K562 (cell line): ENCODE measurements at regions not wholly inside any gene's neighbourhood (a gene's known extent, or its start where the extent isn't known, plus 50 kb on each side); places are given as distances from the start of the nearest gene placed in this dataset.
A peak's percentile ranks its signal among the peaks of the same experiment; 100 is the strongest.

ENCODE experiments used
- ATAC-seq: fragments of 200-7000 bp; cut with Tn5 transposase; 3 replicates; pipeline ENCODE4 v1.9.1; 2020; ENCODE audit warnings: moderate library complexity
- BruUV-seq: library from RNA; stranded (reverse); fragments of 400-500 nt; replicated peaks from 2 replicates; lab custom pipeline; 2021; lab: Mats Ljungman, UMichigan
- CTCF ChIA-PET: fragments of 300-600 bp; formaldehyde crosslinking; extraction: SDS; loops from one replicate; lab custom pipeline; 2021; ENCODE audit warnings: low intra/inter-chr PET ratio; lab: Yijun Ruan, JAX
- POLR2A ChIA-PET: fragments of 300-600, 350-650 bp; sonication (Branson Sonifier 250); formaldehyde crosslinking; extraction: SDS; loops from one replicate; lab custom pipeline; 2021; ENCODE audit warnings: antibody characterized with exemption, inconsistent platforms; lab: Yijun Ruan, JAX
- DNase-seq, 4 experiments: peaks; one replicate each; pipeline versions ENCODE4 v3.0.0 to v3.0.0-alpha.2; 2011 to 2018; ENCODE audit warnings: low spot score in 3 of 4, mixed read lengths in 3 of 4; ENCODE audit errors: extremely low read depth in 1 of 4
- FAIRE-seq: peaks from 2 replicates; lab custom pipeline; 2011; peaks lifted over from hg19 to GRCh38; lab: Jason Lieb, UNC
- H2AFZ ChIP-seq: 2 replicates; pipeline ENCODE4 v1.6.0; 2011; ENCODE audit warnings: low read depth, low read length, control low read depth, inconsistent platforms
- H3K27ac ChIP-seq: fragments of 200-600 bp; 3 replicates; pipeline ENCODE4 v1.8.0; 2011; ENCODE audit warnings: low read depth, mild to moderate bottlenecking, control low read depth, inconsistent platforms, low read length, moderate library complexity, mixed read lengths; ENCODE audit errors: extremely low read depth
- H3K27me3 ChIP-seq, 2 experiments: fragments of 300-600 bp in 1 of 2; 2 replicates in 1 of 2; 3 replicates in 1 of 2; pipeline versions ENCODE4 v1.6.0 to v1.8.0; 2011; ENCODE audit warnings: inconsistent platforms in 2 of 2, low read length in 2 of 2, mild to moderate bottlenecking in 1 of 2, mixed read lengths in 1 of 2, moderate library complexity in 1 of 2; ENCODE audit not compliant: control insufficient read depth in 2 of 2, insufficient read depth in 2 of 2
- H3K36me3 ChIP-seq: fragments of 300-600 bp; 3 replicates; pipeline ENCODE4 v1.8.0; 2011; ENCODE audit warnings: mild to moderate bottlenecking, low read length, inconsistent platforms; ENCODE audit not compliant: control insufficient read depth, insufficient read depth
- H3K4me1 ChIP-seq, 2 experiments: fragments of 200-600 bp in 1 of 2; replicated peaks in 1 of 2; 2 replicates in 1 of 2; 3 replicates in 1 of 2; pipeline versions ENCODE4 v1.5.1 to v1.8.0; 2011; ENCODE audit warnings: inconsistent platforms in 2 of 2, low read length in 2 of 2, mild to moderate bottlenecking in 1 of 2, mixed read lengths in 1 of 2, moderate library complexity in 1 of 2; ENCODE audit not compliant: control insufficient read depth in 2 of 2, insufficient read depth in 2 of 2
- H3K4me2 ChIP-seq: 2 replicates; pipeline ENCODE4 v1.6.1; 2011; ENCODE audit warnings: low read length, control low read depth, inconsistent platforms, mixed read lengths; ENCODE audit not compliant: insufficient read depth
- H3K4me3 ChIP-seq: fragments of 200-600 bp; sonication (generic), shearing (Covaris generic); 2 replicates; pipeline ENCODE4 v1.5.1; 2016; ENCODE audit warnings: control low read depth, inconsistent platforms
- H3K79me2 ChIP-seq: fragments of 200-600 bp; 3 replicates; pipeline ENCODE4 v1.8.0; 2011; ENCODE audit warnings: low read length, inconsistent platforms; ENCODE audit not compliant: control insufficient read depth, insufficient read depth
- H3K9ac ChIP-seq, 2 experiments: 2 replicates each; pipeline versions ENCODE4 v1.6.0 to v1.6.1; 2011; ENCODE audit warnings: low read depth in 2 of 2, low read length in 2 of 2, control low read depth in 1 of 2, inconsistent platforms in 1 of 2, mild to moderate bottlenecking in 1 of 2, mixed read lengths in 1 of 2; ENCODE audit not compliant: insufficient read depth in 1 of 2
- H3K9me1 ChIP-seq: one replicate; pipeline ENCODE4 v1.6.0; 2011; ENCODE audit warnings: inconsistent platforms, mild to moderate bottlenecking, low read length, moderate library complexity; ENCODE audit not compliant: control insufficient read depth, insufficient read depth
- H3K9me3 ChIP-seq: replicated peaks from 2 replicates; pipeline ENCODE4 v1.5.1; 2011; ENCODE audit warnings: low read depth, low read length, inconsistent platforms; ENCODE audit not compliant: control insufficient read depth, insufficient read depth
- H4K20me1 ChIP-seq: replicated peaks from 2 replicates; pipeline ENCODE4 v1.6.1; 2011; ENCODE audit warnings: low read length, inconsistent platforms, mixed read lengths; ENCODE audit not compliant: control insufficient read depth, insufficient read depth
- ATF7 ChIP-seq: fragments of 450-650 bp; IDR thresholded peaks from 2 replicates; pipeline ENCODE4 v1.7.1; 2014; ENCODE audit warnings: mild to moderate bottlenecking, moderate library complexity
- CBX5 ChIP-seq: IDR thresholded peaks from 2 replicates; pipeline ENCODE4 v1.6.1; 2014; ENCODE audit warnings: low read depth, borderline replicate concordance
- CEBPG ChIP-seq, 3 experiments: fragments of 200-800 bp in 1 of 3; sonication (Bioruptor generic) in 1 of 3; sonication (generic) in 1 of 3; formaldehyde crosslinking in 1 of 3; IDR thresholded peaks in 2 of 3; conservative IDR thresholded peaks in 1 of 3; 2 replicates each; pipeline versions ENCODE4 v1.6.1 to v1.8.0; 2016 to 2022; ENCODE audit warnings: missing compliant biosample characterization in 2 of 3, missing genetic modification characterization in 2 of 3, mild to moderate bottlenecking in 1 of 3, missing genetic modification reagents in 1 of 3
- LCOR ChIP-seq: sonication (generic); formaldehyde crosslinking; IDR thresholded peaks from 2 replicates; pipeline ENCODE4 v1.8.0; 2022; ENCODE audit warnings: mild to moderate bottlenecking, missing genetic modification reagents
- MCM2 ChIP-seq: fragments of 450-650 bp; IDR thresholded peaks from 2 replicates; pipeline ENCODE4 v1.6.1; 2017; ENCODE audit warnings: low read depth, mild to moderate bottlenecking
- NR2F6 ChIP-seq: fragments of 450-650 bp; formaldehyde crosslinking; IDR thresholded peaks from 2 replicates; pipeline ENCODE4 v1.4.0; 2020; ENCODE audit warnings: mild to moderate bottlenecking
- NR3C1 ChIP-seq: sonication (generic); formaldehyde crosslinking; IDR thresholded peaks from 2 replicates; pipeline ENCODE4 v1.8.1; 2022; ENCODE audit warnings: missing genetic modification reagents
- TARDBP ChIP-seq: fragments of 450-650 bp; IDR thresholded peaks from 2 replicates; pipeline ENCODE4 v1.6.1; 2016
- WGBS: fragments of 100-300 bp; shearing (Covaris generic); methylation state at CpG from one replicate; pipeline ENCODE4 v1.1.6; 2016; ENCODE audit warnings: low coverage, mixed read lengths; ENCODE audit not compliant: insufficient coverage; ENCODE audit errors: missing lambda C conversion rate; 5-methylcytosine and 5-hydroxymethylcytosine counted together
- in situ Hi-C: fragments of 300-500 bp; cut with MboI; formaldehyde crosslinking; loops from 4 replicates; pipeline ENCODE4 v1.15.0; 2018; ENCODE audit warnings: inconsistent platforms, mixed read lengths
- intact Hi-C: fragments of 100-400 bp; cut with micrococcal nuclease; formaldehyde crosslinking; loops from 2 replicates; pipeline ENCODE4 v1.14.2; 2022
- TF ChIP-seq, protein P1 (sequence below): IDR thresholded peaks from 2 replicates; pipeline ENCODE4 v1.6.1; 2012; ENCODE audit warnings: low read depth, low read length, improper control_type of control experiment, borderline replicate concordance
- TF ChIP-seq, protein P2 (sequence below): fragments of 450-650 bp; formaldehyde crosslinking; IDR thresholded peaks from 2 replicates; pipeline ENCODE4 v1.4.0; 2020; ENCODE audit warnings: mild to moderate bottlenecking, moderate library complexity
- TF ChIP-seq, protein P3 (sequence below): fragments of 250-450 bp; sonication (Bioruptor Pico); IDR thresholded peaks from 2 replicates; pipeline ENCODE4 v1.4.0; 2020; ENCODE audit warnings: mild to moderate bottlenecking

DNA sequence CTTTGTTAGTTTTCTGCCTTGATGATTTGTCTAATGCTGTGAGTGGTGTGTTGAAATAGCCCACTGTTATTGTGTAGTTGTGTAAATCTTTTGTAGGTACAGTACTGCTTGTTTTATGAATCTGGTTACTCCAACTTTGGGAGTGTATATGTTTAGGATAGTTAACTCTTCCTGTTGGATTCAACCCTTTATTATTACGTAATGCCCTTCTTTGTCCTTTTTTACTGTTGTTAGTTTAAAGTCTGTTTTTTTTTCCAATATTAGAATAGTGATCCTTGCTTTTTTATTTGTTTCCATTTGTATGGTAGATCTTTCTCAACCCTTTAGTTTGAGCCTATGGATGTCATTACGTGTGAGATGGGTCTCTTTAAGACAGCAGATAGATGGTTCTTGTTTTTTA is 261.5 kb upstream of the CDH2 start:
- intact Hi-C loops: no loop called here
- ATAC-seq: no peak
- no peak for TF ChIP-seq CEBPG (CRISPR knock-in tag; IDR thresholded peaks at IDR 0.05)
- TF ChIP-seq CEBPG (tag; conservative IDR thresholded peaks at IDR 0.05 in 1 of 2, IDR thresholded peaks at IDR 0.05 in 1 of 2): peak in 1 of 2 experiments; percentile 58; a peak in 2 of 4 replicates
- no peak for TF ChIP-seq ATF7
- TF ChIP-seq, protein P1, sequence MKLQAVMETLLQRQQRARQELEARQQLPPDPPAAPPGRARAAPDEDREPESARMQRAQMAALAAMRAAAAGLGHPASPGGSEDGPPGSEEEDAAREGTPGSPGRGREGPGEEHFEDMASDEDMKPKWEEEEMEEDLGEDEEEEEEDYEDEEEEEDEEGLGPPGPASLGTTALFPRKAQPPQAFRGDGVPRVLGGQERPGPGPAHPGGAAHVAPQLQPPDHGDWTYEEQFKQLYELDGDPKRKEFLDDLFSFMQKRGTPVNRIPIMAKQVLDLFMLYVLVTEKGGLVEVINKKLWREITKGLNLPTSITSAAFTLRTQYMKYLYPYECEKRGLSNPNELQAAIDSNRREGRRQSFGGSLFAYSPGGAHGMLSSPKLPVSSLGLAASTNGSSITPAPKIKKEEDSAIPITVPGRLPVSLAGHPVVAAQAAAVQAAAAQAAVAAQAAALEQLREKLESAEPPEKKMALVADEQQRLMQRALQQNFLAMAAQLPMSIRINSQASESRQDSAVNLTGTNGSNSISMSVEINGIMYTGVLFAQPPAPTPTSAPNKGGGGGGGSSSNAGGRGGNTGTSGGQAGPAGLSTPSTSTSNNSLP: no peak
- H3K27me3 ChIP-seq: no peaks in the 10 kb centered on the region
- H4K20me1 ChIP-seq: no peaks in the 10 kb centered on the region
- H3K9me1 ChIP-seq: no peaks in the 10 kb centered on the region
- H3K9ac ChIP-seq: no peak overlapping the region
- no peak for DNase-seq
- ChIA-PET CTCF (no interaction called here), POLR2A (no interaction called here)
- no peak overlapping the region for H3K4me3 ChIP-seq
- no peaks in the 10 kb centered on the region for H3K36me3 ChIP-seq
- in situ Hi-C loops: no loop called here
- H3K79me2 ChIP-seq: no peaks in the 10 kb centered on the region
- no TSS peak for BruUV-seq
- H3K9me3 ChIP-seq: no peaks in the 10 kb centered on the region; the same call in 1 of the 2 replicates
- H2AFZ ChIP-seq: no peak overlapping the region
- H3K4me2 ChIP-seq: no peak overlapping the region
- no peak for FAIRE-seq
- H3K27ac ChIP-seq: no peak overlapping the region
- WGBS: 0% methylated on average over 2 of the region's 2 CpGs
- no peaks in the 10 kb centered on the region for H3K4me1 ChIP-seq

DNA sequence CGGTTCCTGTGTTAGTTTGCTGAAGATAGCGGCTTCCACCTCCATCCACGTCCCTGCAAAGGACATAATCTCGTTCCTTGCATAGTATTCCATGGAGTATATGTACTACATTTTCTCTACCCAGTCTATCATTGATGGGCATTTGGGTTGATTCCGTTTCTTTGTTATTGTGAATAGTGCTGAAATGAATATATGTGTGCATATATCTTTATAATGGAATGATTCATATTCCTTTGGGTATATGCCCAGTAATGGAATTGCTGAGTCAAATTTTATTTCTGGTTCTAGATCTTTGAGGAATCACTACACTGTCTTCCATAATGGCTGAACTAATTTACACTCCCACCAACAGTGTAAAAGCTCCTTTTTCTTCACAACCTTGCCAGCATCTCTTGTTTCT is 255.4 kb upstream of the CDH2 start:
- no peak overlapping the region for H3K4me2 ChIP-seq
- H3K9me3 ChIP-seq: no peaks in the 10 kb centered on the region
- H3K9ac ChIP-seq: no peak overlapping the region
- no peak for DNase-seq
- no peaks in the 10 kb centered on the region for H3K9me1 ChIP-seq
- no peak overlapping the region for H3K4me3 ChIP-seq
- no peaks in the 10 kb centered on the region for H3K27me3 ChIP-seq
- H3K27ac ChIP-seq: no peak overlapping the region
- POLR2A ChIA-PET: no interaction called here
- no peak for FAIRE-seq
- H4K20me1 ChIP-seq: no peaks in the 10 kb centered on the region
- no peak overlapping the region for H2AFZ ChIP-seq
- no peak for ATAC-seq
- in situ Hi-C loops (no loop called here), intact Hi-C loops (no loop called here)
- H3K79me2 ChIP-seq: no peaks in the 10 kb centered on the region
- 1% methylated on average over 5 of the region's 5 CpGs for WGBS
- BruUV-seq: no TSS peak
- H3K36me3 ChIP-seq: no peaks in the 10 kb centered on the region
- no peaks in the 10 kb centered on the region for H3K4me1 ChIP-seq
- CTCF ChIA-PET: no interaction called here
- TF ChIP-seq NR3C1 (CRISPR knock-in tag) (no peak), NR2F6 (CRISPR knock-in tag) (no peak), TARDBP (no peak), MCM2 (no peak), LCOR (CRISPR knock-in tag) (no peak), CBX5 (no peak)
- TF ChIP-seq, protein P2, sequence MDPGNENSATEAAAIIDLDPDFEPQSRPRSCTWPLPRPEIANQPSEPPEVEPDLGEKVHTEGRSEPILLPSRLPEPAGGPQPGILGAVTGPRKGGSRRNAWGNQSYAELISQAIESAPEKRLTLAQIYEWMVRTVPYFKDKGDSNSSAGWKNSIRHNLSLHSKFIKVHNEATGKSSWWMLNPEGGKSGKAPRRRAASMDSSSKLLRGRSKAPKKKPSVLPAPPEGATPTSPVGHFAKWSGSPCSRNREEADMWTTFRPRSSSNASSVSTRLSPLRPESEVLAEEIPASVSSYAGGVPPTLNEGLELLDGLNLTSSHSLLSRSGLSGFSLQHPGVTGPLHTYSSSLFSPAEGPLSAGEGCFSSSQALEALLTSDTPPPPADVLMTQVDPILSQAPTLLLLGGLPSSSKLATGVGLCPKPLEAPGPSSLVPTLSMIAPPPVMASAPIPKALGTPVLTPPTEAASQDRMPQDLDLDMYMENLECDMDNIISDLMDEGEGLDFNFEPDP (CRISPR knock-in tag): no peak
- TF ChIP-seq, protein P3, sequence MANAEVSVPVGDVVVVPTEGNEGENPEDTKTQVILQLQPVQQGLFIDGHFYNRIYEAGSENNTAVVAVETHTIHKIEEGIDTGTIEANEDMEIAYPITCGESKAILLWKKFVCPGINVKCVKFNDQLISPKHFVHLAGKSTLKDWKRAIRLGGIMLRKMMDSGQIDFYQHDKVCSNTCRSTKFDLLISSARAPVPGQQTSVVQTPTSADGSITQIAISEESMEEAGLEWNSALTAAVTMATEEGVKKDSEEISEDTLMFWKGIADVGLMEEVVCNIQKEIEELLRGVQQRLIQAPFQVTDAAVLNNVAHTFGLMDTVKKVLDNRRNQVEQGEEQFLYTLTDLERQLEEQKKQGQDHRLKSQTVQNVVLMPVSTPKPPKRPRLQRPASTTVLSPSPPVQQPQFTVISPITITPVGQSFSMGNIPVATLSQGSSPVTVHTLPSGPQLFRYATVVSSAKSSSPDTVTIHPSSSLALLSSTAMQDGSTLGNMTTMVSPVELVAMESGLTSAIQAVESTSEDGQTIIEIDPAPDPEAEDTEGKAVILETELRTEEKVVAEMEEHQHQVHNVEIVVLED (CRISPR knock-in tag): no peak
